ENCODE measurements at regions not wholly inside any gene's neighbourhood (a gene's known extent, or its start where the extent isn't known, plus 50 kb on each side); places are given as distances from the start of the nearest gene placed in this dataset.

GRCh38 chr7:116614499-116615262 is 57.3 kb upstream of the MET start:
- TF ChIP-seq CTCF (conservative IDR thresholded peaks at IDR 0.05), result no peak
- DNase-seq (ENCODE audit: low read depth, low spot score), result no peak
- no peaks in the 10 kb centered on the region for H3K36me3 Mint-ChIP-seq (ENCODE audit: low read depth)
- peaks cover 24% of the 10 kb centered on the region for H3K4me1 Mint-ChIP-seq
- no peaks in the 10 kb centered on the region for H3K27me3 Mint-ChIP-seq (ENCODE audit: low read depth)
- H3K4me3 Mint-ChIP-seq, result no peak overlapping the region
- peak overlapping the region; percentile 44 for H3K27ac Mint-ChIP-seq (ENCODE audit: unreplicated experiment)
- peaks cover 4% of the 10 kb centered on the region for H3K9me3 Mint-ChIP-seq

- Mint-ChIP-seq H3K27me3 (ENCODE audit: low read depth) (no peaks in the 10 kb centered on the region), H3K4me1 (peaks cover 24% of the 10 kb centered on the region), H3K9me3 (peaks cover 5% of the 10 kb centered on the region), H3K27ac (ENCODE audit: unreplicated experiment) (no peak overlapping the region), H3K4me3 (no peak overlapping the region), H3K36me3 (ENCODE audit: low read depth) (no peaks in the 10 kb centered on the region)
- DNase-seq (ENCODE audit: low read depth, low spot score), result no peak
- no peak for TF ChIP-seq CTCF (conservative IDR thresholded peaks at IDR 0.05)
Measured at GRCh38 chr7:116616555-116617059, 55.4 kb upstream of the MET start.

- peaks cover 5% of the 10 kb centered on the region for H3K9me3 Mint-ChIP-seq
- peaks cover 24% of the 10 kb centered on the region for H3K4me1 Mint-ChIP-seq
Measured at GRCh38 chr7:116617878-116618277, 54.1 kb upstream of the MET start.

GRCh38 chr7:116618338-116619128 is 53.5 kb upstream of the MET start:
- Mint-ChIP-seq H3K27me3 (ENCODE audit: low read depth) (no peaks in the 10 kb centered on the region), H3K9me3 (peaks cover 5% of the 10 kb centered on the region), H3K27ac (ENCODE audit: unreplicated experiment) (no peak overlapping the region), H3K4me1 (peaks cover 24% of the 10 kb centered on the region), H3K4me3 (no peak overlapping the region), H3K36me3 (ENCODE audit: low read depth) (no peaks in the 10 kb centered on the region)
- TF ChIP-seq CTCF (conservative IDR thresholded peaks at IDR 0.05), result no peak
- DNase-seq (ENCODE audit: low read depth, low spot score), result no peak

More at GRCh38 chr7:116617878-116618277, 54.1 kb upstream of the MET start:
- H3K36me3 Mint-ChIP-seq (ENCODE audit: low read depth), result no peaks in the 10 kb centered on the region
- no peak overlapping the region for H3K27ac Mint-ChIP-seq (ENCODE audit: unreplicated experiment)
- no peak for DNase-seq (ENCODE audit: low read depth, low spot score)
- no peak overlapping the region for H3K4me3 Mint-ChIP-seq
- H3K27me3 Mint-ChIP-seq (ENCODE audit: low read depth), result no peaks in the 10 kb centered on the region
- TF ChIP-seq CTCF (conservative IDR thresholded peaks at IDR 0.05), result no peak

- no peak for TF ChIP-seq CTCF (conservative IDR thresholded peaks at IDR 0.05)
- no peak overlapping the region for H3K27ac Mint-ChIP-seq (ENCODE audit: unreplicated experiment)
- peaks cover 6% of the 10 kb centered on the region for H3K27me3 Mint-ChIP-seq (ENCODE audit: low read depth)
- H3K4me3 Mint-ChIP-seq, result no peak overlapping the region
- peaks cover 5% of the 10 kb centered on the region for H3K9me3 Mint-ChIP-seq
- no peak for DNase-seq (ENCODE audit: low read depth, low spot score)
- H3K4me1 Mint-ChIP-seq, result peaks cover 2% of the 10 kb centered on the region
- no peaks in the 10 kb centered on the region for H3K36me3 Mint-ChIP-seq (ENCODE audit: low read depth)
Measured at GRCh38 chr7:116621649-116622048, 50.3 kb upstream of the MET start.

Data from neural crest cell (in vitro differentiated cells).